Ishikawa (cell line): ENCODE measurements at regions not wholly inside any gene's neighbourhood (a gene's known extent, or its start where the extent isn't known, plus 50 kb on each side); places are given as distances from the start of the nearest gene placed in this dataset.

Source experiments
- CEBPB ChIP-seq: IDR thresholded peaks from 2 replicates; pipeline ENCODE4 v1.6.1; 2012
- CREB1 ChIP-seq: IDR thresholded peaks from 2 replicates; pipeline ENCODE4 v1.6.1; 2012; ENCODE audit warnings: low read depth
- EGR1 ChIP-seq: IDR thresholded peaks from 2 replicates; pipeline ENCODE4 v1.6.1; 2012
- FOXM1 ChIP-seq: IDR thresholded peaks from 2 replicates; pipeline ENCODE4 v1.6.1; 2012; ENCODE audit warnings: low read depth, borderline replicate concordance
- NFIC ChIP-seq: IDR thresholded peaks from 2 replicates; pipeline ENCODE4 v1.6.1; 2012
- REST ChIP-seq: IDR thresholded peaks from 2 replicates; pipeline ENCODE4 v1.6.1; 2012; ENCODE audit warnings: low read depth, mild to moderate bottlenecking
- YY1 ChIP-seq: IDR thresholded peaks from 2 replicates; pipeline ENCODE4 v1.6.1; 2012; ENCODE audit warnings: low read depth
- ZBTB7A ChIP-seq: IDR thresholded peaks from 2 replicates; pipeline ENCODE4 v1.6.1; 2012; ENCODE audit warnings: low read depth
- TF ChIP-seq, protein P1 (sequence below): IDR thresholded peaks from 2 replicates; pipeline ENCODE4 v1.6.1; 2012
- TF ChIP-seq, protein P2 (sequence below): IDR thresholded peaks from 2 replicates; pipeline ENCODE4 v1.6.1; 2012

- TF ChIP-seq ZBTB7A (no peak), EGR1 (no peak), CREB1 (no peak), YY1 (no peak), REST (no peak), NFIC (no peak), FOXM1 (no peak), CEBPB (no peak)
- TF ChIP-seq, protein P1, sequence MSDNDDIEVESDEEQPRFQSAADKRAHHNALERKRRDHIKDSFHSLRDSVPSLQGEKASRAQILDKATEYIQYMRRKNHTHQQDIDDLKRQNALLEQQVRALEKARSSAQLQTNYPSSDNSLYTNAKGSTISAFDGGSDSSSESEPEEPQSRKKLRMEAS, result no peak
- TF ChIP-seq, protein P2, sequence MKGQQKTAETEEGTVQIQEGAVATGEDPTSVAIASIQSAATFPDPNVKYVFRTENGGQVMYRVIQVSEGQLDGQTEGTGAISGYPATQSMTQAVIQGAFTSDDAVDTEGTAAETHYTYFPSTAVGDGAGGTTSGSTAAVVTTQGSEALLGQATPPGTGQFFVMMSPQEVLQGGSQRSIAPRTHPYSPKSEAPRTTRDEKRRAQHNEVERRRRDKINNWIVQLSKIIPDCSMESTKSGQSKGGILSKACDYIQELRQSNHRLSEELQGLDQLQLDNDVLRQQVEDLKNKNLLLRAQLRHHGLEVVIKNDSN, result no peak
These were observed 83.1 kb downstream of the FAS start for GRCh38 chr10:89073719-89074118.
